HUDEP-2 (cell line): ENCODE measurements at regions not wholly inside any gene's neighbourhood (a gene's known extent, or its start where the extent isn't known, plus 50 kb on each side); places are given as distances from the start of the nearest gene placed in this dataset.

Source experiments
- DNase-seq, 76 experiments: peaks; one replicate each; lab custom pipeline; 2025; ENCODE audit not compliant: unreplicated experiment in 76 of 76; lab: John Stamatoyannopoulos, UW

DNA sequence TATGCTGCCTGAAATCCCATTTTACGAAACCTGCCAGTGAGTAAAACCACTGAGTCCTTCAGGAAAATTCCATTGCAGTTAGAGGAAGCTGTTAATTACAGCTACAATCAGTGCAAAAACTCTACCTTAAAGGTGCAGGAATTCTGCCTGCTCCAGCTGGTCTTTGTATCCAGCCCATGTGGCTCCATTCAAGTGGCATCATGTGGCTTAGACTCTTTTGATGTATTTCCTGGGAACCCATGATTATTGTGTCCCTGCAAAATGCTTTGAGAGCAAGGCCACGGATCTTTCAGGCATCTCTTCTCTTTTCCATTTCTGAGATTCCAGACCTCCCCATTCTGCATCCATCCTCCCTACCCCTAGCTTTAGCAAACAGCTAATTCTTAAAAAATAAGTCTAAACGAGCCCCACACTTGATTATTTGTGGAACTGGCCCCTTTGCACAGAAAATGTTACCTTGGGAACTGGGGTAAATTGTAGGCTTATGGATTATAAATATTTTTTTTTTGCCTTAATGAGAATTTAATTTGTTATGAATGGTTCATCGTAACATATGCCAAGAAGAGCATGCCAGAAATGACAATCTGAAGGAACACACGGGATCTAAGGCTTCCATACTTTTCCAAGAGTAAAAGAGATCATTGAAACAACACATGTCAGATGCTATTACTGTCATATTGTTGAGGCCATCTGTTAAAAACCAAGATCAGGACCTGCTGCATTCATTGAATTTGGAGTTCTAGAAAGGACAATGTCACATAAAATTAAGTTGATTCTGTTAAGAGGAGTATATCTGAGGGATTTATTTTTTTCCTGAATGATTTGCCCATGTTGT is 144.6 kb downstream of the TPH2 start:
- DNase-seq: no peak

DNA sequence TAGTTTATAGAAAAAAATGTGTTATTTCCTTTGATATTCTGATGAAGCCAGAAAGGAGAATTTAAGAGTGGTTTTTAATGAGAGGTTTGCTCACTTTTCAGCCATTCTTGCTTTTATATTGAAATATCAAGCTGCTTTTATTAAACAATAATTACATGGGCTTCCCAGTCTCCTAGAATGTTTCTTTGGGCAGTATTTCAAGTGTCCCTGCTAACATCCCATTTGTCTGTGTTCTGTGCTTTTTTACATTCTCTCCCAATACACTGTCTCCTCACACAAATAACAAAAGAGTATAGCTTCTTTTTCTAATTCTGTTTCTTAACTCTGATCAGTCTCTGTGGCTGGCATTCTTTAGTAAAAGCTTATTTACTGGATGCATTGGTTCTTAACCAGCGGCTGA is 145.4 kb downstream of the TPH2 start:
- no peak for DNase-seq

DNA sequence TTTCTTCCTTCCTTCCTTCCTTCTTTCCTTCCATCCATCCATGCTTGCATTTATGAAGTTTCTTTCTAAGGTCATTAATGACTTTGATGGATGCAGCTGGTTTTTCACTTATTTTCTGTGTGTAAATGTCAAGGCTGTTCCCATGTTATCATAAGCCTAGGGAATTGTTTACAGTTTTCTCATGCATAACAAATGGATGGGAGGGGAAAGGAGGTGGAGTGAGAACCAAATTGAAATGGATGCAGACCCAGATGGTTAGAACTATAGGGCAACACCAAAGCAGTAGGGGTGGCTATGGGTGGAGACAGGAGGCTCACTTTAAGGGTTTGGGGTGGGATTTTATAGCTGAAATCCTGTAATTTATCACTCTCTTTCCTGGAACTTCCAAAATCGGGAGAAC is 146.2 kb downstream of the TPH2 start:
- DNase-seq: no peak

DNA sequence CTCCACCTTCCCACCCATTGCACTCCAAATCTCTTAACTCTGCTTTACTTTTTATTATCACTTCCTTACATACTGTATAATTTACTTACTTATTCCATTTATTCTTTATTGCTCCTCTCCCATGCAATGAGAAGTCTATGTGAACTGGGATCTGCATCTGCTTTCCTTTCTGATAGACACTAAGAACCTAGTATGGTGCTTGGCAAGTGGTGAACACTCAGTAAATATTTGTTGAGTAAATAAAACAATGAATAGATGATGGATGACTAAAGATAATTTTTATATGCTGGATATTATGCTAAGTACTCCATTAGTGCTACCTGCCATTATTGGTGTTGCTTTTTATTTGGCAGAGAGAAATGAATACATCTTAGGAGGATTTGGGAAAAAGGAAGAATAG is 151.0 kb downstream of the TPH2 start:
- no peak for DNase-seq

DNA sequence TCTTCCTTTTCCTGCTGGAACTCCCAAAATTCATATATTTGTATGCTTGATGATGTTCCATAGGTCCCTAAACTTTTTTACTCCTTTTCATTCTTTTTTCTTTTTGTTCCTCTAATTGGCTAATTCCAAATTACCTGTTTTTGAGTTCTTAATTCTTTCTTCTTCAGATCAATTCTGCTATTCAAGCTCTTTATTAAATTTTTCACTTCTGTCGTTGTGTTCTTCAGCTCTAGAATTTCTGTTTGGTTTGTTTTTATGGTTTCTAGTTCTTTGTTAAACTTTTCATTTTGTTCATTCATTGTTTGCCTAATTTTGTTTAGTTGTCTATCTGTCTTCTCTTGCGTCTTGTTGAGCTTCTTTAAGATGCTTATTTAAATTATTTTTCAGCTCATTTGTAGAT is 154.8 kb downstream of the TPH2 start:
- no peak for DNase-seq

- no peak for DNase-seq
Measured at GRCh38 chr12:72093930-72094329, 155.3 kb downstream of the TPH2 start.

GRCh38 chr12:72094490-72094889 is 155.8 kb downstream of the TPH2 start:
- no peak for DNase-seq

DNA sequence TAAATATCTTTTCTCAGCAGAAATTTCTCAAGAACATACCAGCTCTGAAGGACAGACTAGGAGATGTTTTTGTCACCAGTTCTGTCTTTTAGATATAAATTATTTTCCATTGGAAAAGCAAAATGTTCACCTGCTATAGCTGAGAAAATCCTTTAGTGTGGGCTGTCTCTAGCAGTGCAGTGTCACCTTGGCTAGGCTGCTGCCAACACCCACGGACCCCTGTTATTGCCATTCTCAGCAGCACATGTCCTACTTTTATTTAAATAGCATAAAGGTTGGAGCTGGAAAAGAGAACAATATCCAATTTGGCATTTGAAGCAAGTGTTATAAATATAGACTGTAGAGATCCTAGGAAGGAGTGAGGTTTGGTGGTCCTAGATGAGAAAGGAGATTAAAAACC is 156.4 kb downstream of the TPH2 start:
- no peak for DNase-seq

DNA sequence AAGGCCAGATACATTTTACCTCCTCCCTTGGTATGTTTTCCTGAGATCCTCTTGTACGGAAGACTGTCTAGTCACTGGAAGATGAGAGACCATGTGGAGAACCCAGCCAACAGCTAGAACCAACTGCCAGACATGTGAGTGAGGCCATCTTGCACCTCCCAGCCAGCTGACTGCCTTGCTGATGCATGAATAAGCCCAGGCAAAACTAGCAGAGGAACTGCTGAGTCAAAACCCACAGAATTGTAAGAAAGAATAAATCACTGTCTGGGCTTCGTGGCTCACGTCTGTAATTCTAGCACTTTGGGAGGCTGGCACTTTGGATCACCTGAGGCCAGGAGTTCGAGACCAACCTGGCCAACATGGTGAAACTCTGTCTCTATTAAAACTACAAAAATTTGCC is 160.0 kb downstream of the TPH2 start:
- no peak for DNase-seq

DNA sequence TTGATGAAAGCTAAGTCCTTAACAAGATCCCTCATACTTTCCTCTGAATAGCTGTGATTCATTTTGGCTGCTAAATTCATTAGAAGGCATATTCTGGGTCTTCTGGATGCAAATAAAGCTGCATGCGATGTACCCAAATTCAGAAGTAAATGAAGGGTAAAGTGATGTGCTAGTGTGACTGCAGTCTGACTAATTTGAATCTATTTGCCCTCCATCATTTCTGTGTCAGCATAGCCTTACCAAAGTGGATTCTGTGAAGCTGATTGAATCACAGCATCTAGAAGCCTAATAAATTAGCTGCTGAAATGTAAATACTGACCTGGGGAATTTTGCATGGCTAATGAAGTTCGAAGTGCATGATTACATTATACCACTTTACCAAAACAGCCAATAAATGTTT is 162.2 kb downstream of the TPH2 start:
- DNase-seq: no peak

GRCh38 chr12:72102150-72102549 is 163.5 kb downstream of the TPH2 start:
- DNase-seq: no peak

DNA sequence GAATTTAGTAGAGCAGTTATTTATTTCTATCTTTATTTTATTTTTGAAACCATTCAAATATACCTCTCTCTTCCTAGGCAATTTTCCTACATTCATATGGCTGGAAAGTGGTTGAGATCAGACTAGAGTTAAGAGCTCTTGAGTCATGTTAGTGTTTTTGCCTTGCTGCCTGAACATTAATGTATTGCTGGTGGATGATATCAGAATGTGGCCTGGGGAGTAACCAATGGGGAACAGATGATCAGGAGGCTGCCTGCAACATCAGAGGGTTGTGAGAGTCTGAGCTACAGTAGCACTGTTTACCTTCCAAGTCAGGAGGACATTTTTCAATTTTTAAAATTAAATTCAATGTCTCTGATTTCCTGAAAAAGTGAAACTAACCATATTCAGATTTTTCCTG is 166.3 kb upstream of the TRHDE start:
- no peak for DNase-seq

- DNase-seq: no peak
Measured at GRCh38 chr12:72110937-72111650, 161.1 kb upstream of the TRHDE start.

DNA sequence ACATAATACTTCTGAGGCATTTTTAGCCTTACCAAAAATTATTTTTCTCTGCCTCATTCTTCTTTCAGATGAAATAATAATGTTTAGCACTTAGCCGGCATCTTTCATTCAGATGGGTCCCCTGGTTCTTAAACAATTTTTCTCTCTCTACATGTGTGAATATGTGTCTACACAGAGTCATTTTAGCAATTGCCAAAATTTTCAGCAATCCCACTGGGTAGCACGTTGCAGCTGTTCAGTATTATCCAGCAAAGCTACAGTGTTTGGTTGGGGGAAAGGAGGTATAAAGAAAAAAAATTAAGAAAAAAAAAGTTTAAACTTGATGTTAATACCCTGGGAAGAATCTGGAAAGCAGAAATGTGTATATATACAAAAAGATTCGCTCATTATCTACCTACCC is 160.5 kb upstream of the TRHDE start:
- no peak for DNase-seq

DNA sequence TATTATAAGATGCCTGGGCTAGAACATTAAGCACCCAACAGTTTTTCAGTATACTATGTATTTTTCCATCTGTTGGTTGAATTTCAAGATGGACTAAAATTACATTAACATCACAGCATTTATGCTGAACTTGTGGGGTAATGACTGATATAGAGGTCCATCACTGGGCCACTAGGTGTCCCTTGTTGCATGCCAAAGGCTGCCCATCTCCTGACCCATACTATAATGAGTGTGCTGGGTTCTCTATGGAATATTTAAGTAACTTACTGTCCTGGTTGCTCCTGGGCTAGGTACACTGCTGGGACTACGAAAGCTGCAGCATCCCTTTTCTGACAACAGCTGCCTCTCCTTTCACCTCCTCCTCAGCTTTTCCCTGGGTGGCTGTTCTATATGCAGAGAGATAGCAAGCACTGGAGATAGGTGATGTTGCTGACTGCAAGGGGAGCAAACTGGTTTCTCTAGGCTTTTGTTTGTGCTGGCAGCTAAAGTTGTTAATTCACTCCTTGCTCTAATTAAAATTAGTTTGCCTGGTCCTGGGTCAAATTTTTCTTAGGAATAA is 138.6 kb upstream of the TRHDE start:
- DNase-seq: no peak

- DNase-seq: no peak
Measured at GRCh38 chr12:72134246-72135020, 137.7 kb upstream of the TRHDE start.

DNA sequence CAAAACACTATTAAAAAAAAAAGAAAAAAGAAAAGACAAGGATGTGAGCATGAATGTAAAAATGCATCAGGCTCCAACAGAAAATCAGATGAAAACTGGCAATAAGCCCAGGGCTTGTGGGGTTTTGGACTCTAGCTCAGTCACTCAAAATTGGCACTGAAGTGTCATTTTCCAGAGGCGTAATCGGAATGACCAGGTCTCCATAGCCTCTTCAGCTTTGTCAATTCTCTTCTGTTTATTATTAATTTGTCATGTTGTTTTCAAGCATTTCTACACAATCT is 137.2 kb upstream of the TRHDE start:
- DNase-seq: peak in 4 of 76 experiments; percentile 3 to 49 (median 5)

DNA sequence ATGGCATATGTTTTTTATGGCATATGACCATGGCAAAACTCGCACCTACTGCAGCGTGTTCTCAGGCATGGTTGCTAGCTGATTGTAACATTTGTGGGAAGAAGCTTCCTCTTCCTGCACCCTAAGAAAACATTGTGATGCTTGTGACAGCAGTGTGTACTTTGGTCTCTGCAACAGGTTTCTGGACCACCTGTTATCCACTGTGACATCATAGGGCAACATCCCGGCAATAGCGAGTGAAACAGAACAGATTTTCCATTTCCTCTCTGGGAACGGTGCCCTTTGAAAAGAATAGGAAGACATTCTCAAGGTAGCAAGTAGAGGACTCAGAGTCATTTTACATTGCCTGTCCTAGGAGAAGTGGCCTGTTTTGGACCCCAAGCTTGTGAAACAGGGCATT is 135.4 kb upstream of the TRHDE start:
- DNase-seq: no peak

- DNase-seq: no peak
Measured at GRCh38 chr12:72139411-72139810, 132.8 kb upstream of the TRHDE start.

GRCh38 chr12:72141381-72141780 is 130.8 kb upstream of the TRHDE start:
- peak in 9 of 76 experiments; percentile 2 to 20 (median 8) for DNase-seq

- no peak for DNase-seq
Measured at GRCh38 chr12:72144553-72144952, 127.6 kb upstream of the TRHDE start.
